ENCODE measurements at regions not wholly inside any gene's neighbourhood (a gene's known extent, or its start where the extent isn't known, plus 50 kb on each side); places are given as distances from the start of the nearest gene placed in this dataset.
A peak's percentile ranks its signal among the peaks of the same experiment; 100 is the strongest.

DNA sequence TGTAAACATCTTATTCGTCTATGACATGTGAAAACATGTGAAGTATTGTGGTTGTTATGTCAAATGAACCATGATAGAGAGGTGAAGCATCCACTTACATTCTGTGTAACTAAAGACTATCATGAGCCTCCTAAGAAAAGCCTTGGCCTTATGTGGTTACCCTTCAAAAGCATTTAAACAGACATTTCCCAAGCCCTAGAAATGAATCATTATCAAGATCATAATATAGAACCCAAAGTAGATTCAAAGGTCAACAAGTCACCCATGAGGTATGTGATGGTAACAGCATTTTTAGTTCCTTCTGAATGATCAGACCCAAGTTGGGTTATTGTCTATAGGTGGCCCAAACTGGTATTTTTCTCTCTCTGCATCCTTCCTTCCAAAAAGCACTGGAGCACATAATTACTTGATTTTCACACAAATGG is 408.0 kb downstream of the TBL1XR1 start:
- DNase-seq = no peak

GRCh38 chr3:176787506-176787905 is 409.8 kb downstream of the TBL1XR1 start:
- DNase-seq = no peak

DNA sequence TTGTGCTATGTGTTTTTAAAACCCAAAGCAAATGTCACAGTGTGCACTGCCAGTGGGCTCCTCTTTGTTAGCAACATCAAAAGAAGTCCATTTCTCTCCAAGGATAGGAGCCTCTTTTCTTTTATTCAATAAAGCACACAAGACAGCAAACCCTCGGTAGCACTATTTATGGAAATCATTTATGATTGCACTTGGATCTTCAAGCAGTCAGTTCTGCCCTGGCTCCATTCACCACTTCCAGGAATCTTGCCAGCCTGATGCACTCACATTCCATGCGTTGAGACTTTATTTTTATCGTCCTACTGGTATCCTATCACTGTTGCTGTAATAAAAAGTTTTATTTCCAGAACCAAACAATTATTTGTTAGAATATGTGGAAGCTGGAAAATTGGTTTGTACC is 412.1 kb downstream of the TBL1XR1 start:
- no peak for DNase-seq

GRCh38 chr3:176780766-176781165 is 416.5 kb downstream of the TBL1XR1 start:
- DNase-seq = no peak

- DNase-seq = no peak
Observed at GRCh38 chr3:176776622-176777175, 420.6 kb downstream of the TBL1XR1 start.

DNA sequence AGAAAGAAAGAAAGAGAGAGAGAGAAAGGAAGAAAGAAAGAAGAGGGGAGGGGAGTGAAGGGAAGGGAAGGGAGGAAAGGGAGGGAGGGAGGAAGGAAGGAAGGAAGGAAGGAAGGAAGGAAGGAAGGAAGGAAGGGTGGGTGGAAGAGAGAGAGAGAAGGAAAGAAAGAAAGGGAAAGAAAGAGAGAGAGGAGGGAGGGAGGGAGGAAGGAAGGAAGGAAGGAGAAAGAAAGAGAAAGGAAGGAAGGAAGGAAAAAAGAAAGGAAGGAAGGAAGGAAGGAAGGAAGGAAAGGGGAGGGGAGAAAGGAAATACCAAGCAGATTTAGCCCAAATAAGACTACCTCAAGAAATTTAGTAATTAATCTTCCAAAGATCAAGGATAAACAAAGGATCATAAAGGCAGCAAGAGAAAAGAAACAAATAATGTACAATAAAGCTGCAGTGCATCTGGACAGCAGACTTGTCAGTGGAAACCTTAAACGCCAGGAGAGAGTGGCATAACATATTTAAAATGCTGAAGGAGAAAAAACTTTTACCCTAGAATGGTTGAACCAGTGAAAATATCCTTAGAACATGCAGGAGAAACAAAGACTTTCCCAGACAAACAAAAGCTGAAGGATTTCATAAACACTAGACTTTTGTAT is 427.6 kb downstream of the TBL1XR1 start:
- no peak for DNase-seq

GRCh38 chr3:176767385-176767784 is 429.9 kb downstream of the TBL1XR1 start:
- peak; percentile 49 for DNase-seq

DNA sequence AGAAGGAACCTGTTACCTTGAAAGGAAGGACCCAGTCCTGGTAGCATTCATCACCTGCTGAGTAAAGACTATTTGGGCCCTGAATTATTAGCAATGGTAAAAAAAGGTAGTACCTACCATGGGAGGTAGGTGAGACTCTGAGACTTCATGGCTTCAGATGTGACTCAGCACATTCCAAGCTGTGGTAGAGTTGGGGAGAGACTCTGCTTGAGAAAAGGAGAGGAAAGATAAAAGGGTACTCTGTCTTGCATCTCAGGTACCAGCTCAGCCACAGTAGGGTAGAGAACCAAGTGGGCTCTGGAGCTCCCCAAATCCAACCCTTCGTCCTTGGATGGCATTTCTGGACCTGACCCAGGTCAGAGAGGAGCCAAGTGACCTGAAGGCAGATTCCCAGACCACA is 430.4 kb downstream of the TBL1XR1 start:
- DNase-seq = no peak

GRCh38 chr3:176765382-176765900 is 431.8 kb downstream of the TBL1XR1 start:
- no peak for DNase-seq

- no peak for DNase-seq
Observed at GRCh38 chr3:176759815-176760506, 437.3 kb downstream of the TBL1XR1 start.

DNA sequence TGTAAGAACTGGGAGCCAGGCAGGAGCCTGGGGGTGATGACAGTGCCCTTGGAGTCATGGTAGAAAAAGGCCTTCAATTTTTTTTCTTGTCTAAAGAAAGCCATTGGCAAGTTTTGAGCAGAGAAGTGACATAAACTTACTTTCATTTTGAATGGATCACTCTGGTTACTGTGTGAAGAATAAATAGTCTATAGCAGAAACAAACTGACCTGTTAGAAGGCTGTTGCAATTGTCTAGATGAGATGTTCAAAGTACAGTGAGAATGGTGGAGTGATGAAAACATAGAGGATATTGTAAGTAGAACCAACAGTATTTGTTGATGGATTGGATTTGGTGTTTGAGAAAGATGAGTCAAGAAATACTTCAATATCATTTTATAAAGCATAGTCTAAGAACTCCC is 439.9 kb downstream of the TBL1XR1 start:
- DNase-seq = no peak

- no peak for DNase-seq
Observed at GRCh38 chr3:176755977-176756376, 441.3 kb downstream of the TBL1XR1 start.

GRCh38 chr3:176755552-176755951 is 441.7 kb downstream of the TBL1XR1 start:
- DNase-seq = no peak

DNA sequence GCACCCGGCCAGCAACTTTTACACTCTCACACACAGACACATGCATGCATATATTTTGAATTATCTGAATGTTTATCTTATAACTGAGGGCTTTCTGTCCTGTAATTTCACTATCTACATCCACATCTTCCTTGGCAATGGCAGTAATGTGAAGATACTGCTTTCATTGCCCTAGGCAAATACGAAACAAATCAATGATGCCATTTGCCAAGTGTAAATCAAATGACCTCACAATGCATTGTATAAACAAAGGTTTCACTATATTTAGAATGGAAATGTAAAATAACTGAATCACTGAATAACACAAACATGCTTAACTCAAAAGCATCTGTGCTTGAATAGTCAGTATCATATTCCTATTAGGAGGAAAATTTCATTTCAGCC is 455.6 kb downstream of the TBL1XR1 start:
- DNase-seq = no peak

DNA sequence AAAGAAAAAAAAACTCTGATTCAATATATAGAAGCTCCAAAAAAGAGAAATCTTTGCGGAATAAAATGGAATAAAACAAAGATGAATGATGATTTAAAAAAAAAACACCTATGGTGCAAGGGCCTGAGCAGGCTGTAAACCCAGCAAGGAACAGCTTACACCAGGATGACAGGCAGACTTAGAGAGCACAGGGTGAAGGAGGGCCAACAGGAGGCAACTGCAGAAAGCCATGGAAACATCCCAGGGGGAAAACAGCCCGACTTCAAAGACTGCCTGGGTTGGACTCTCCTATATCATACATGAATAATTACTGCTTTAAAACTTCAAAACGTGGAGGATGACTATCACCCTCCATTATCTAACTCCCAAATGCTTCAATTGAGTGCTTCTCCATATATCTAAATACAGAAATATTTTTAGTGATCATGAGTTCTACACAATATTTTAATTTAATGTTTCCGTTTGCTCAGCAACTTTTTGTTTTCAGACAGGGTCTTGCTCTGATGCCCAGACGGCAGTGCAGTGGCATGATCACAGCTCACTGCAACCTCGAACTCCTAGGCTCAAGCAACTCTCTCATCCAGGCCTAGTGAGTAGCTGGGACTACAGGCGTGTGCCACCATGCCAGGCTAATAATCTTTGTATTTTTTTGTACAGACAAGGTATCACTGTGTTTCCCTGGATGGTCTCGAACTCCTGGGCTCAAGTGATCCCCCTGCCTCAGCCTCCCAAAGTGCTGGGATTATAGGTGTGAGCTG is 456.2 kb downstream of the TBL1XR1 start:
- no peak for DNase-seq

- no peak for DNase-seq
Observed at GRCh38 chr3:176739159-176739558, 458.1 kb downstream of the TBL1XR1 start.

- no peak for DNase-seq
Observed at GRCh38 chr3:176737480-176738110, 459.7 kb downstream of the TBL1XR1 start.

DNA sequence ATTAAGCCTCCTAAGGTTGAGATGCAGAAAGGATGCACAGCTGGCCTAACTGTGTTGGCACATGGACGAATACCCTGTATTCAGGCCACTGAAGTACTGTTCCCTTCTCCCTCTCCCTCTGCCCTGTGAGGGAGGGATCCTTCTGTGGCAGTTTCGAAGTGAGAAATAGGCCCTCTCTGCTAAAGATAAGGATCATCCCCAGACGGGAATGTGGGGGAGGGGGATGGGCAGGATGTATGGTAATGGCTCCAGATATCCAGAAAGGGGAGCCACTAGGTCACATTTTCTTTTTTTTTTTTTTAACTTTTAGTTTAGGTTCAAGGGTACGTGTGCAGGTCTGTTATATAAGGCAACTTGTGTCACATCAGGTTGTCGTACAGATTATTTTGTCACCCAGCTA is 463.1 kb downstream of the TBL1XR1 start:
- DNase-seq = no peak

DNA sequence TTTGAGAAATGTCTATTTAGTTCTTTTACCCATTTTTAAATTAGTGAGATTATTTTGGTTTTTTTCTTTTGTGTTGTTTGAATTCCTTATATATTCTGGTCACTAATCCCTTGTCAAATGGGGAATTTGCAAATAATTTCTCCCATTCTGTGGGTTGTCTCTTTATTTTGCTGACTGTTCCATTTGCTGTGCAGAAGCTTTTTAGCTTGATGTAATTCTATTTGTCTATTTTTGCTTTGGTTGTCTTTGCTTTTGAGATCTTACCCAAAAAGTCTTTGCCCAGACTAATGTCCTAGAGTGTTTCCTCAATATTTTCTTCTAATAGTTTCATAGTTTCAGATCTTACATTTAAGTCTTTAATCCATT is 472.9 kb downstream of the TBL1XR1 start:
- DNase-seq = no peak

- no peak for DNase-seq
Observed at GRCh38 chr3:176723758-176724393, 473.4 kb downstream of the TBL1XR1 start.

DNA sequence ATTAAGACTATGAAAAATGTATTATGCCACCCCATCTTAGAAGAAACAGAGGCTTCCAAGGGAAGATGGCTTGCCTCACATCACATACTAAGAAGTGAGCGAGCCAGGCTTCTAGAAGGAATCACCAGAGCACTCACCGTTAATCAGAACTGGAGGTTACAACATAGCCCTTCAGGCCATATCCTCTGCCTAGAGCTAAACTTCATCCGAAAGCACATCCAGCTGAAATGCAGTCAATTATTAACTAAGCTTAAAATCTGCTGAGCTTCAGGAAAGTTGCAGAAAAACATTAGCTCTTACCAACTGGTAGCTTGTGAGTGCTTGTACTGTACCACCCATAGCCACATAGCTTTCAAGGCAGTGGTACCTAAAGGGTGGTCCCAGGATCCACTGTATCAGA is 483.2 kb downstream of the TBL1XR1 start:
- no peak for DNase-seq

GRCh38 chr3:176712191-176712590 is 485.1 kb downstream of the TBL1XR1 start:
- DNase-seq = no peak

DNA sequence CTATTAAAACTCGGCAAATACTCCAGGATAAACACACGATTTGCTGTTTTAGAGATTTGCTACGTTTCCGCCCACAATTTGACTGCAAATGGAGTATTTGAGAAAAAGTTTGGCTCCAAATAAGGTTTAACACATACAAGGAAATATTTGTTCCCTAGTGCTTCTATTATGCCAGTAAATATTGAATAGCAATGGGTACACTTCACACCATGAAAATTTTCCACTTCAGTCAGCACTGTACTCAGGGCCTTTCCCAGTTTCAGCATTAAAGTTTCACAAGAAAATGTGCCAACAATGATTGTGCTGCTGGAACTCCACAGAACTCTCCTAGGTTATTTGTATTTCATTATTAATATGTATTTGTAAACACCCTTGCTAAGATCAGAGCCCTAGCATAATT is 498.0 kb downstream of the TBL1XR1 start:
- no peak for DNase-seq
